ENCODE measurements at regions not wholly inside any gene's neighbourhood (a gene's known extent, or its start where the extent isn't known, plus 50 kb on each side); places are given as distances from the start of the nearest gene placed in this dataset.
"Not testable (repeated sequence)": the region's sequence is repeated elsewhere in the genome, so short reads cannot be mapped to it uniquely, and the experiment has no call there.

DNA sequence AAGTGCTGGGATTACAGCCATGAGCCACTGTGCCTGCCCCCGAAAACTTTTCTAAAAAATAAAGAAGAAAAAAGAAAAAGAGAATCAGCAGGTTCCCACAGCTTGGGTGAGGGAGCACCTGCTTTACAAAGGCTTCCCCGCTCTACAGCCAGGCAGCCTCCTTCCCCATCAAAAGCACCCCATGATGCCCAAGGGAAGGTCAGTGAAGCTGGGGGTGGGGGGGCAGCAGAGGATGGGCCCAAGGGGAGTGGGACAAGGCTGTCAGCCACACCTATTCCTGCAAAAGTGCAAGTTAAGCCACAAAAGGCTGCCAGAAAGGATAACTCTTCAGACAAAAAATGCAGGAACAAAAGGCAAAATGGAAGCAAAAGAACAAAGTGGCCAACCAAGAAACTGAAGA lies 72.5 kb downstream of the FAM50B start:
- DNase-seq, result no peak

DNA sequence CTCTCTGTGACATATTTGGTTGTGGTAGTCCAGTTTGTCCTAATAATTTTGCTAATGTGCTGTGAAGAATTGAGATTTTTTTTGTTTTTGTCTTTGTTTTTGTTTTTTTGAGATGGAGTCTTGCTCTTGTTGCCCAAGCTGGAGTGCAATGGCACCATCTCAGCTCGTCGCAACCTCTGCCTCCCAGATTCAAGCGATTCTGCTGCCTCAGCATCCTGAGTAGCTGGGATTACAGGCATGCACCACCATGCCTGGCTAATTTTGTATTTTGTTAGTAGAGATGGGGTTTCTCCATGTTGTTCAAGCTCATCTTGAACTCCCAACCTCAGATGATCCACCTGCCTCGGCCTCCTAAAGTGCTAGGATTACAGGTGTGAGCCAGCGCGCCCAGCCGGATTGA lies 73.4 kb downstream of the FAM50B start:
- not testable (repeated sequence) for DNase-seq

DNA sequence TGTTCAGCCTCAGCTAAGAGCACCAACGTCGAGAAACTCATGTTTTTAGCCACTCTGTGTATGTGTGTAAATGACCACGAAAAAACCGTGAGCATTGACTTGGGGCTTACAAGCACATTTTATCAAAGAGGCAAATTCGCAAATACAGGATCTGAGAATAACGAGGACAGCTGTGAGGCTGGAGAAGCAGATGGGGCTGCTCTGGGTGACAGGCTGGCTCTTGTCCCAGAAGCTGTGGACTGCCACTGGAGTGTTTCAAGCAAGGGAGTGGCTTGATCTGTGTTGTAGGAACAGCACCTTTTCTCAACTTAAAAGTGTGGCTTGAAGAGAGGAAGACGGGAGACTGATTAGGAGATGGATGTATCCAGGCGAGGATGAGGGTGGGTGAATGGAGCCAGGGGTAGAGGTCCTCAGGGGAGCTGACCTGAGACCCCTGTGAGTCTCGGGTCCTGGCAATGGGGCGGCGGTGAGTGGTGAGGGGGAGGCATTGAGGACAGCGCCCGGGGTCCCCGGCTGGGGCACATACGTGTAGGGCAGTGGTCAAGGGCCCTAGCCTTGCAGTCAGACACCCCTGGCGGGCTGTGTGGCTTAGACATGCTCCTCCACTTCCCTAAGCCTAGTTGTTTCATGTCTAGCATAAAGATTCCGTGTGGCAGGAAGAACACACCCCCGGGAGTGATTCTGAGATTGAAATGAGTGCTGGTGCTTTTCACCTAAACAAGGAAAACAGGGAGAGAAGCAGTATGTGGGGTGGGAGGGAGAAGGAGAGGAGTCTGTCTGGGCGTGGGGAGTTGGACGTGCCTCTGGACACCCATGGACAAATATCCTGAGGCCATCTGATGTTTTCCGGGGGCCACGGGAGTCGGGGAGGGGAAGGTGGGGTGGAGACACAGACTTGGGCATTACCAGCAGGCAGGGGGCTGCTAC lies 76.3 kb downstream of the FAM50B start:
- DNase-seq, result peak; percentile 82

DNA sequence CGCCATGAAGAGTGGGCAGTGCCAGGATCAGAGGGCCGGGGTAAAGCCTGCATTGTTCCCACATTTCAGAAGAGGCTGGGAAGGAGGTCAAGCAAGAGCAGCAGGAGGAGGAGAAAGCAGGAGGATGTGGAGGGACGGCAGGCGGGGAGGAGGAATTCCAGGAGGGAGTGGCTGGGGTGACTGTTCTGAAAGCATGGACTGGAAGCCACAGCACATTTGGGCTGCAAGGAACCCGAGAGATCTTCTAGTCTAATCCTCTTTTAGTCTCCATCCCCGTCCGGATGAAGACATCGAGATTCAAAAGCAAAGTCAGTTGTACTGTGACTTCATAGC lies 76.9 kb downstream of the FAM50B start:
- no peak for DNase-seq

DNA sequence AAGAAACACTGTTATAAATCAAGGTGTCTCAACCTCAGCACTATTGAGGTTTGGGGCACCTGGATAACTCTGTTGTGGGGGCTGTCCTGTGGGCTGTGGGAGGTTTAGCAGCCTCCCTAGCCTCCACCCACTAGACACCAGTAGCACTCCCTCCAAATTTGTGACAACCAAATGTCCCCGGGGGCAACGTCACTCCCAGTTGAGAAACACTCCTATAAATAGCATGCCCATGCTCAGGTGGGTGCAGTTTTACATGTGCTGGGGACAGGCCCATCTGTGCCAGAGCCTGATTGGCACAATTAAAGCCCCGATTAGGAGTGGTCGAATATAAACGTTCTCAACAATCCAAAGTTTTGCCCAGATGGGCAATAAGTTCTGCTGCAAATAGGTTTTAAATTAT lies 78.9 kb downstream of the FAM50B start:
- DNase-seq, result no peak

DNA sequence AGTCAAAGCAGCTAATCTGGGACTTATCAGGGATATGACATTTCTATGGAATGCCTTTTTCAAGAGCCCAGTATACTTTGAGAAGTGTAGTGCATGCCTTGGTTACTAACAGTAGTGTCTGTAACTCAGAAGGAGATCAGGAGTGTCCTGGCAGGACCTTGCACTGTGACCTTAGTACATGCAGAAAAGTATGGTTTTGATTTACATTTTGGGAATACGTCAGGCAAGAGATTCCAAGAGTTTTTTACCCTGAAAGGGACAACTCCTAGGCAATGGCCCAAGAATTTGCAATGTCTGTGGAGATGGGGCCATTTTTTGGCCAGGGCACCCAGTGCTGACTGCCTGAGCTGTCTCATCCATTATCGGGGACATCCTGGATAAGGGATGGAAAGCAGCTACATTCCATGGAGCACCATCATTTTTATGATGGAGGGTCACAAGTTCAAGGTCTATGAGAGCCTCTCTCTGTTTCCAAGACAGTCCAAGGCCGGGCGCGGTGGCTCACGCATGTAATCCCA lies 80.2 kb downstream of the FAM50B start:
- no peak for DNase-seq

DNA sequence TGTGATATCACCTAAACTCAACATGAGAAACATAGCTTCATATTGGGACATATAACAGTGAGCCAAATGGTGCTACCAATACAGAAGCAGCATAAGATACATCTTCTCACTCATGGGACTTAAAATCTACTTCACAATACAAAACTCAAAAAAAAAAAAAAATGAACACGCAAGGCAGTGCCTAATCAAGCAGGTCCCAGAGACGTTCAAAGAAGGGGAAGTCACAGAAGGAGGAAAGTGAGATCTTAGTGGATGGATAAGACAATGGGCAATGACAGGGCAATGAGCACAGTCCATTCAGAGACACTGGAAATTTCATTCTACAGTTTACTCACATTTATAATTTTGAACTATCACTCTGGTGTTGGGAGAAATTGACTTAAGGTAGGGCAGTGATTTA lies 88.3 kb downstream of the FAM50B start:
- no peak for DNase-seq

DNA sequence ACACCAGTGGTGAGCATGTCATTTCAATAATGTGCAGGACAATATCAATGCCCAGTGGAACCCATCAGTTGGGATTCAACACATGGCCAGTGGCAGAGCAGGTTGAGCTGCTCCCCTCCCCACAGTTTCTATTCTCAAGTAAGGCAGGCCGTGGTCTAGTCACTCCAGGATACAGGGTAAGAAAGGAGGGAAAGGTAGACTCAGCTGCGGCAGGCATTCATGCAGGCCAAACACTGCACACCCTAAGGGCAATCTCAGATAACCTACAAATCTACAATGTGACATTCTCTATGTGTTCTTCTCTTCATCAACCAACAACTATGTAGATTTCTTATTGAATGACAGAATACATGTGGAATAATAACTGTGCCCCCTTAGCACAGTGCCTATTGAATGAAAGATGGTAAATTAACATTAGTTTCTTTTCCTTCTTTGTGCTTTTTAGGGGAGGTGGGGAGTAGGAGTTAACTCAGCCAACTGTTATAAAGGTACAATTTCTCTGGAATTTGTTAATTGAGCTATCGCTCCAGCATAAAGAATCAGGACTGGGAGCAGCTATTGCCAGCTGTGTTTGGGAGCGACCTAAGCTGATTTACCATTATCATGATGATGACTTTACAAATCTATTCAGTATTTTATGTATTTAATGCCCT lies 89.7 kb downstream of the FAM50B start:
- DNase-seq, result no peak

DNA sequence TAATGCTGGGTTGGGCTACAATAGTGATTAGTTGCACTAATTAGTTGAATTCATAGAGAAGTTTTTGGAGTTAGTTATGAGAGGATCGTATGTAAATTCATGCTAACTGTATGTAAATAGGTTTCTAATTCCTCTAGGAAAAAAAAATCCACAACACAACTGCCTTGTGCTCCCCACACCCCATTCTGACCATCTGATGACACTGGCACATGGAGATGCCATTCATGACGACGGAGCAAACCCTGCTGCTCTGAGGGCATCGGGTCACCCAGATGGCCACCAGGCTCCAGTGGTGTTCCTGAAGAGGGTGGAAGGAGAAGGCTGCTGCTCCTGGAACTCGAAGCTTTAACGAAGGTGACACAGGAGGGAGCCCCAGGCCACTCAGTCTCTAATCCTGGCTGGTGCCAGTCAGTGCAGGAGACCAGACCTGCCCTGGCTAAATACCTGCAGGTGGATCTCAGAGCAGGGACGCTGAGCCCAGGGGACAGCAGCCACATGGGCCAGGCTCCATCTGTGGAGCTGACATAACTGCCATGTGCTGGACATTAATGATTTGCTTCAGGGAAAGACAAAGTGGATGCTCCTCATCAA lies 90.3 kb downstream of the FAM50B start:
- DNase-seq, result no peak

DNA sequence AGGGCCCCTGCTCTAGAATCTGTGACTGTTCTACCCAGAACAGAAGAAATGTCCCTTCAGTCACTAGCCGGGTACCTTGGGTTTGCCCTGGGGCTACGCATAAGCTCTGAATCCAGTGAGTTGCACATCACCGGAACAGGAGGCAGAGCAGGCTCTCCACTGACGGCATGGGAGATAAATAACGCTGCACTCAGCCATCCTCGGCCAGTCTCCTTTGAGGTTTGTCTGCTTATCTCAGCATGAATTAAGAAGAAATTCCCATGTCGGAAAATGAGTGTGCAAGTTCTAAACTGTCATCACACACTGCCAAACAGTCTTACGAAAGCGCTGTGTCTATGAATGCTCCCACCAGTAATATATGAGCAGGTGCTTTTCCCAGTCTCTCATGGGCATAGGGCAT lies 90.8 kb downstream of the FAM50B start:
- no peak for DNase-seq

DNA sequence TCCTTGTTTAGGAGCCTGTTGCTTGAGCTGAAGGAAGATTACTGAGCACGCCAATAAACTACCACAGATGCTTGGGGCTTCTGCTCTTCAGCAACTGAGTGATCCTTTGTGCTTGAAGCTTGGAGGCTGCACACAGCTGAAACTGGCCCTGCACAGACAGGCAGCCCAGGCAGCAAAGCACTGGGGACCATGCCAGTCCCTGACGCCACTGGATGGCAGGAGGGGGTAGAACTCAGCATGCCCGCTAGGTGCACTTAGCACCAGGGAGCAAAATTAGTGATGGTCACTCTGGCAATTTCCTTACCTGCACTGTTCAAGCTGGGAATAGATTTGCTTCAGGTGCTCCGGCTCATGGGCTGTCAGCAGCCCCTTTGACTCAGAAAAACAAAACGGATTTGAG lies 91.5 kb downstream of the FAM50B start:
- no peak for DNase-seq

DNA sequence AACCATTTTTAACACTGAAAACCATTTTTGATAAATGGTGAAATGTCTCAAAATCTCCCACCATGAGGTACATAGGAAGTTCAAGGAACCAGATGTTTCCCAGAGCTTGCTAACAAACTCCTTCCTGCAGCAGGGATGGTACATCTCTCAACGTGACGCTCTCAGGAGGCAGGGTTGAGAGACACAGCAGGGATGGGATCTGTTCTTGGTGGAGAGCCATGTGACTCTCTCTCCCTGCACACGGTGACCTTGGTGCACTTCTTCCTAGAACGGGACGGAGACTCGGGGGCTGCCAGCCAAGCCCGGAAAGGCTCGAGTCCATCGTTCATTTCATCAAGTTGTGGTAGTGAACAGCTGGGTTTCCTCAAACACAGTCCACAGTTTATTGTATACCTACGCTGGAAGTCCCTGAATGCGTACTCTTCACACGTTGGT lies 94.2 kb downstream of the FAM50B start:
- no peak for DNase-seq

DNA sequence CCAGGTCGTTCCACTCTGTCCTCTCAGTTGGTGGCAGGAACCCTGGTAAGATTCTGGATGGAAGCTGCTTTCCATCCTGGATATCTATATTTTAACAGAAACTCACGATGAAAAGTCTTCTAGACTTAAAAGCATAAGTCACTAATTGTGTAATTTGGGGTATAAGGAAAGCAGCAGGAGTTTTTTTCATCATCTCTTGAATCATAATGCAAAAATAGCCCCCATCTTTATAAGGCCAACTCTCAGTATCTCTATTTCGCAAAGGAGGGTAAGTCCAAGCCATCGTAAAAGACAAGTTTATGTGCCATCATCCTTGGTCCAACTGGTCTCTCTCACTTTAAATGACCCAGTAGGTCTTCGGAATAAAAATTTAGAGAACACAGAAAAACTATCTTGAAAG lies 95.1 kb downstream of the FAM50B start:
- DNase-seq, result no peak

DNA sequence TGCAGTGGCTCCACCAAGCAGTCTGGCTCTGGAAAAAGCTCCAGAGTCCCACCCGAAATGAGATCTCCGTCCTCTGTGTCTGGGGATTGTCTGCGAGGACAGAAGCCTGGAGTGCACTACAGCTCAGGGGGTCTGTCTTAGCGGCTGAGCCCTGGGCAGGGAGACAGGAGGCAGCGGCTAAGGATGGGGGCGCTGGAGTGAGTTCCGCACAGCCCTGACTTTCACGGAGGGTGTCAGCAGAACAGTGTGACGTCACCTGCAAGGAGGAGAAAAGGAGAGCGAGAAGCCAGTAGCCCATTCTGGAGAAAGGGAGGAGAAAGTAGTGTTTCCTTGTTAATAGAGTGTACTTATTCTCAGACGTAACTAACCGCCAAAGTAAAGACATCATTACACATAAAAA lies 97.6 kb downstream of the FAM50B start:
- DNase-seq, result no peak

DNA sequence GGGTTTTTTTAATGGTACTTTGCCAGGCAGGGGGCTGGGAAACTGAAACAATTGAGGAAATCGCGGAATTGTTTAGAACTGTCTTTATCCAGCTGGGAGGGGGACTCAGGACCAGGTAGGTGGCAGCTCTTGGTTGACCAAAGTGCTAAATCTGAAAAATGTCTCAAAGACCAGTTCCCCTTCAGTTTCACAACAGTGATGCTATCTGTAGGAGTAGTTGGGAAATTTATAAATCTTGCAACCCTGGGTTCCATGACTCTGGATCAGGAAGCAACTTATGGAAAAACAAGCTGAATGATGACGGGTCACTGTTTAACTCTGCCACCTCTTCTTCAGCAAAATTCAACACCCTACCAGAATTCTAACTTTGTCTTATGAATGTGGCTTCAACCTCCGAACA lies 99.7 kb downstream of the FAM50B start:
- DNase-seq, result no peak

DNA sequence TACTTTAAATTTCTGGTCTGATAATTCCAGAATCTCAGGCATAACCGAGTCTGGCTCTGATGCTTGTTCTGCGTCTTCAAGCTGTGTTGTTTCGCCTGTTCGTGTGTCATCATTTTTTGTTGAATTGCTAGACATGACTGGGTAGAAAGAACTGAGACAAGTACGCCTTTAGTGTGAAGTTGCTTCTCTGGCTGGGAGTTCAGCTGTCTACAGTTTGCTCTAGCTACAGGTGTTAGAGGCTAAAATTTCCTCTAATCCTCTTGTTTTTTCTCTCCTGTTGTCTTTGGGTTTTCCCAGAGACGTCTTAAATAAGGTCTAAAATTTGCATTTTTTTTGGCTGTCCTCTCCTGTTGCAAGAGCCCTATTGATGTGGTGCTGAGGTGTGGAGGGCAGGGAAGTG lies 100.3 kb downstream of the FAM50B start:
- DNase-seq, result no peak

DNA sequence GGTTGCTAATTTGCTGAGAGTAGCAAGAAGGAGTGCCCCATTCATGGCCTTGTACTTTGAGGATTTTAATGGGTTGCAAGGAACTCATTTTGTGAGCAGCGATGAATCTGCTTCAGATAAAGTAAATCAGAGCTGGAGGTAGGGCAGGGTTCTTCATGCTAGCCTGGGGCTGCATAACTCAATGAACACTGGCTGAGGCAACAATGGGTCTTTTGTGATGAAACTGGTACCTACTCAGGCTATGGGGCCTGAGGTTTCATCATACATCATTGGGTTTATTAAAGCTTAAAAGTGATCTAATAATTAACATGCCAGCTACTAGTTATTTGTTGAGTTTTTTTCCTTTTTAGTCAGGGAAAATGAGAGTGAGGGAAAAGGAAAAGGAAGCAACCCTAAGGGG lies 106.9 kb downstream of the FAM50B start:
- DNase-seq, result no peak

DNA sequence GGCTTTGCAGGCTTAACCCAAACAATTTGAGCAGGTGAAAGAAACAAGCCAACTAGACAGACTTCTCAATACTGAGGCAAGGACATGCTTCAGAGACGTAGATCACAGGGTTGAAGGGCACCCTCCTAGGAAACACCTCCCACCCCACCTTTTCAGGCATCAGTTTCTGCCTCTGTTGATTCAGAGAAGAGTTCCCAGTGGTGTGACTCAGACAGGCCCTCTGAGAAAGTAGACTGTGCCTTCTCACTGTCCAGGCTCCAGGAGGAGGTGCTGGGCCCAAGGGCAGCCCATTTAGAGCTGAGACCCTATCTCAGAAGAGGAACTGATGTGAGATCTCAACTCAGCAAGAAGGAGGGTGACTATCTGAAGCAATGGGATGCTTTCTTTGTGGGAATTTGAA lies 108.1 kb downstream of the FAM50B start:
- no peak for DNase-seq

DNA sequence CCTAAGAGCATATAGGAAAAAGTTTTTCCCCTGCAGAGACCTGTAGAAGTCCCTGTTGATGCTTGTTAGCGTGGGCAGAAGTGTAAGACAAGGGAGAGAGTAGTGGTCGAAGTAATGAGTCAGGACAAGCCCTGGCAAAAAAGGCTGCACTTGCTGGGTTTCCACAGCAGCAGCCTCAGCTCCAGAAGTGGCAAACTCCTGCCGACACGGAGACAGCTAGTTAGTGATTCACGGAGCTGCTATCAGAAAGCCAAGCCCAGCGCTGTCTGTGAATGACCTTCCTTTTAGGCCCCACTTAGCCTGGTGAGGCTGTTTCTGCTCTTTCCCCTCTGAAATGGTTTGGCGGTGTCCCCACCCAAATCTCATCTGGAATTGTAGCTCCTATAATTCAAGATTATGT lies 109.1 kb downstream of the FAM50B start:
- no peak for DNase-seq

DNA sequence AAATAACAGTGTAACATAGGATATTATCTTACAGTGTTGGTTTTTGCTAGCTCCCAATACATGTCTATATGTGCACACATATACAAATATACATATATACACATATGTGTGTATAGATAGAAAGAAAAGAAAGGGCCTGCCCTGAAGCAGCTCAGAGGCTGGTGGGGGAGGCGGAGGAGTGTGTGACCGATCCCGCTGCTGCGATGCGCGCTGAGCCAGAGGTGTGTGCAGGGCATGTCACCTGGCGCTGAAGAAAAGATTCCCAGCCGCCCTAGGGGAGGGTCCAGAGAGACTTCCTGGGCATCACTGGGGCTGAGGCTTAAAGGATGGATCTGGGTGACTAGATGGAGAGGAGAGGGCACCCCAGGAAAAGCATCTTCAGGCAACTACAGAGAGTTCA lies 110.2 kb downstream of the FAM50B start:
- no peak for DNase-seq

DNA sequence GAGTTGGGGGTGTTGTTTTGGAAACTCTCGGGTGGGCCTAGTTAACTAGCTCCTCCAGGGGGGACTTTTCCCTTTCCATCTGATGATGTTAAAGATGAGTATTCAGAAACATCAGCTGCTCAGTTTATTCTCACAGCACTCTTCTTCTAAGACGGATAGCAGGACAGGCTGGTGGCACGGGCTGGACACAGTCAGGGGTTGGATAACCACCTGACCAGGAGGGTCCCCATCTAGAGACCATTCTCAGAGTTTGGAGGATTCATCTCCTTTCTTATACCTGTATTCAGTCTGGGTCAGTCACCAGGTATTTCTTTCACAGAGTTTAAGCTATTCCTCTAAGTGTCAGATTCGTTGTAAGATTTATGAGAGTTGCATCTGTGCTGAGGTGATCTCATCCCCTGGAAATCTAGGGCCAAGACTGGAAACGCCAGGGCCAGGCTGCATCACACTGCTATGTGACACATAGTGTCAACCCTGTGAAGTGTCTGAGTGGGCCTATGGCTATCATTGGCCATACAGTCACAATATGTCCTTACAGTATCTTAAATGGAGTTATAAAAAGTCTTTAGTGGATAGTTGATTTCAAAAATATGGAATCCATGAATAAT lies 111.7 kb downstream of the FAM50B start:
- DNase-seq, result no peak

DNA sequence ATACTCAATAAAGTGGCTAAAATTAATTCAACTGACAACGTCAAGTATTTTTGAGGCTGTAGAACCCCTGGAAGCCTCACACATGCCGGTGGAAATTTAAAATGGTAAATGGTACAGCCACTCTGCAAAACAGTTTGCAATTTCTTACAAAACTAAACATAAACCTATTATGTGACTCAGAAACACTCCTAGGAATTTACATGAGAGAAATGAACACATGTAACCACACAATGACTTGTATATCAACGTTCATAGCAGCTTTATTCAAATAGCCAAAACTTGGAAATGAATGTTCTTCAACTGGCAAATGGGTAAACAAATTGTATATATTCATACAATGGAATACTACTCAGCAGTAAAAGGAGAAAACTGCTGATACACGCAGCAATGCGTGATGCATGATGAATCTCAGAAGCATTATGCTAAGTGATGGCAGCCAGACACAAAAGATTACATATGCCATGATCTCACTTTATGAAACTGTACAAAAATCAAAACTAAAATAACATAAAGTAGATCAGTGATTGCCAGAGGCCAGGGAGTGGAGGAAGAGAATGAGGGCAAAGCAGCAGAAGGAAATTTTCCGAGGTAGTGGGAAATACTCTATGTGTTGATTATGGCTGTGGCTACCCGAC lies 112.5 kb downstream of the FAM50B start:
- DNase-seq, result no peak

All from NCI-H1694 (cell line).